ENCODE measurements at regions not wholly inside any gene's neighbourhood (a gene's known extent, or its start where the extent isn't known, plus 50 kb on each side); places are given as distances from the start of the nearest gene placed in this dataset.
"Not testable (repeated sequence)": the region's sequence is repeated elsewhere in the genome, so short reads cannot be mapped to it uniquely, and the experiment has no call there.

- not testable (repeated sequence) for DNase-seq
These were observed 54.8 kb upstream of the FAM90A1 start for GRCh38 chr12:8282181-8282580.

GRCh38 chr12:8285681-8286080 is 58.3 kb upstream of the FAM90A1 start:
- DNase-seq = not testable (repeated sequence)

GRCh38 chr12:8291764-8292163 is 64.3 kb upstream of the FAM90A1 start:
- not testable (repeated sequence) for DNase-seq

- DNase-seq = not testable (repeated sequence)
These were observed 67.2 kb upstream of the FAM90A1 start for GRCh38 chr12:8294662-8295061.

GRCh38 chr12:8308611-8309010 is 81.2 kb upstream of the FAM90A1 start:
- DNase-seq = not testable (repeated sequence)

GRCh38 chr12:8315997-8316396 is 88.6 kb upstream of the FAM90A1 start:
- not testable (repeated sequence) for DNase-seq

GRCh38 chr12:8317675-8318074 is 90.3 kb upstream of the FAM90A1 start:
- not testable (repeated sequence) for DNase-seq

- not testable (repeated sequence) for DNase-seq
These were observed 92.9 kb upstream of the FAM90A1 start for GRCh38 chr12:8320251-8320730.

- not testable (repeated sequence) for DNase-seq
These were observed 93.5 kb upstream of the FAM90A1 start for GRCh38 chr12:8320791-8321370.

GRCh38 chr12:8325145-8325839 is 97.9 kb upstream of the FAM90A1 start:
- not testable (repeated sequence) for DNase-seq

- DNase-seq = not testable (repeated sequence)
These were observed 101.4 kb upstream of the FAM90A1 start for GRCh38 chr12:8328835-8329234.

GRCh38 chr12:8332373-8332772 is 105.0 kb upstream of the FAM90A1 start:
- not testable (repeated sequence) for DNase-seq

- not testable (repeated sequence) for DNase-seq
These were observed 104.7 kb upstream of the CLEC6A start for GRCh38 chr12:8351073-8351472.

- DNase-seq = not testable (repeated sequence)
These were observed 101.0 kb upstream of the CLEC6A start for GRCh38 chr12:8354741-8355140.

- DNase-seq = not testable (repeated sequence)
These were observed 100.2 kb upstream of the CLEC6A start for GRCh38 chr12:8355531-8355930.

GRCh38 chr12:8373744-8374143 is 82.0 kb upstream of the CLEC6A start:
- not testable (repeated sequence) for DNase-seq

GRCh38 chr12:8375122-8375521 is 80.6 kb upstream of the CLEC6A start:
- not testable (repeated sequence) for DNase-seq

- not testable (repeated sequence) for DNase-seq
These were observed 78.0 kb upstream of the CLEC6A start for GRCh38 chr12:8377756-8378155.

- not testable (repeated sequence) for DNase-seq
These were observed 73.2 kb upstream of the CLEC6A start for GRCh38 chr12:8382556-8382955.

GRCh38 chr12:8384686-8385085 is 71.1 kb upstream of the CLEC6A start:
- DNase-seq = not testable (repeated sequence)

- not testable (repeated sequence) for DNase-seq
These were observed 70.3 kb upstream of the CLEC6A start for GRCh38 chr12:8385431-8385830.

- DNase-seq = not testable (repeated sequence)
These were observed 69.1 kb upstream of the CLEC6A start for GRCh38 chr12:8386661-8387060.

- not testable (repeated sequence) for DNase-seq
These were observed 66.5 kb upstream of the CLEC6A start for GRCh38 chr12:8389296-8389695.

All from effector CD8-positive, alpha-beta T cell (primary cell).